B cell (primary cell): ENCODE measurements at regions not wholly inside any gene's neighbourhood (a gene's known extent, or its start where the extent isn't known, plus 50 kb on each side); places are given as distances from the start of the nearest gene placed in this dataset.

ENCODE experiments used
- ATAC-seq: fragments of 200-7000 bp; cut with Tn5 transposase; one replicate; pipeline ENCODE4 v1.10.0; 2021; ENCODE audit warnings: low read depth, mild to moderate bottlenecking, moderate number of reproducible peaks, moderate library complexity
- CTCF ChIA-PET: fragments of 350-600 bp; sonication (Branson Sonifier 250); formaldehyde crosslinking; loops from one replicate; lab custom pipeline; 2021; ENCODE audit warnings: antibody characterized with exemption, inconsistent platforms; lab: Charles Lee
- POLR2A ChIA-PET: fragments of 350-600 bp; sonication (Branson Sonifier 250); formaldehyde crosslinking; loops from one replicate; lab custom pipeline; 2021; ENCODE audit warnings: antibody characterized with exemption; lab: Charles Lee
- DNase-seq: peaks from one replicate; pipeline ENCODE4 v3.0.0; 2013
- H2AFZ ChIP-seq: 2 replicates; pipeline ENCODE4 v1.6.1; 2012; ENCODE audit warnings: mild to moderate bottlenecking, low read depth, low read length; ENCODE audit not compliant: insufficient read depth, poor library complexity, severe bottlenecking
- H3K27ac ChIP-seq, 2 donors: 1 replicate in 1 of 2; 2 replicates in 1 of 2; pipeline ENCODE4 v1.5.1; 2012 to 2013; ENCODE audit warnings: low read length in 2 of 2, mild to moderate bottlenecking in 2 of 2, moderate library complexity in 1 of 2
- H3K27me3 ChIP-seq, 4 experiments: fragments of 200-600 bp in 1 of 4; sonication (generic) in 1 of 4; replicated peaks in 1 of 4; 1 replicate in 2 of 4; 2 replicates in 2 of 4; pipeline versions ENCODE4 v1.6.1 to v1.7.0; 2013 to 2016; ENCODE audit warnings: low read length in 3 of 4, mild to moderate bottlenecking in 2 of 4, mixed read lengths in 1 of 4, moderate library complexity in 1 of 4; ENCODE audit not compliant: insufficient read depth in 4 of 4, control insufficient read depth in 3 of 4; ENCODE audit errors: control extremely low read depth in 1 of 4
- H3K36me3 ChIP-seq, 2 experiments: replicated peaks in 1 of 2; 1 replicate in 1 of 2; 2 replicates in 1 of 2; pipeline versions ENCODE4 v1.6.1 to v1.7.1; 2013; ENCODE audit warnings: low read length in 1 of 2; ENCODE audit not compliant: insufficient read depth in 2 of 2, control insufficient read depth in 1 of 2; ENCODE audit errors: control extremely low read depth in 1 of 2, extremely low read depth in 1 of 2
- H3K4me1 ChIP-seq, 2 donors: fragments of 200-600 bp in 1 of 2; sonication (generic) in 1 of 2; 1 replicate in 1 of 2; 2 replicates in 1 of 2; pipeline versions ENCODE4 v1.5.1 to v1.6.1; 2013 to 2017; ENCODE audit warnings: low read length in 2 of 2; ENCODE audit not compliant: control insufficient read depth in 2 of 2, insufficient read depth in 2 of 2
- H3K4me2 ChIP-seq: replicated peaks from 2 replicates; pipeline ENCODE3; 2012; ENCODE audit warnings: mild to moderate bottlenecking, low read depth, low read length; ENCODE audit not compliant: poor library complexity, severe bottlenecking
- H3K4me3 ChIP-seq, 5 experiments: fragments of 200-600 bp in 1 of 5; sonication (generic) in 1 of 5; 1 replicate in 3 of 5; 2 replicates in 2 of 5; pipeline versions ENCODE4 v1.5.1 to v1.7.0; 2011 to 2016; ENCODE audit warnings: low read length in 4 of 5, mild to moderate bottlenecking in 4 of 5, low read depth in 2 of 5, control low read depth in 1 of 5, moderate library complexity in 1 of 5; ENCODE audit not compliant: insufficient read depth in 1 of 5; ENCODE audit errors: control extremely low read depth in 1 of 5, extremely low read depth in 1 of 5
- H3K79me2 ChIP-seq: fragments of 200-600 bp; sonication (generic); one replicate; pipeline ENCODE4 v1.6.0; 2016; ENCODE audit warnings: low read length; ENCODE audit not compliant: control insufficient read depth, insufficient read depth
- H3K9ac ChIP-seq: fragments of 200-600 bp; sonication (generic); 2 replicates; pipeline ENCODE4 v1.6.1; 2017; ENCODE audit warnings: mild to moderate bottlenecking, low read length, moderate library complexity
- H3K9me3 ChIP-seq, 3 donors: one replicate each; pipeline versions ENCODE4 v1.6.1 to v1.7.1; 2013; ENCODE audit warnings: low read length in 2 of 3; ENCODE audit not compliant: control insufficient read depth in 2 of 3, insufficient read depth in 1 of 3; ENCODE audit errors: control extremely low read depth in 1 of 3
- H4K20me1 ChIP-seq: 2 replicates; pipeline ENCODE4 v1.6.0; 2012; ENCODE audit warnings: mild to moderate bottlenecking, low read length; ENCODE audit not compliant: insufficient read depth, control insufficient read depth, poor library complexity, severe bottlenecking
- H3K27ac Mint-ChIP-seq: one replicate; pipeline ENCODE4 v1.8.0; 2021; ENCODE audit warnings: mixed read lengths
- H3K27me3 Mint-ChIP-seq: one replicate; pipeline ENCODE4 v1.8.0; 2021; ENCODE audit warnings: mixed read lengths
- H3K4me1 Mint-ChIP-seq: one replicate; pipeline ENCODE4 v1.8.0; 2021; ENCODE audit warnings: mixed read lengths
- H3K4me3 Mint-ChIP-seq: one replicate; pipeline ENCODE4 v1.8.0; 2021; ENCODE audit warnings: mixed read lengths
- H3K9me3 Mint-ChIP-seq: one replicate; pipeline ENCODE4 v1.8.0; 2022; ENCODE audit warnings: mixed read lengths; ENCODE audit not compliant: insufficient read depth
- CTCF ChIP-seq: fragments of 200-600 bp; IDR thresholded peaks from one replicate; pipeline ENCODE4 v1.8.0; 2022; ENCODE audit warnings: antibody characterized with exemption, mild to moderate bottlenecking
- EZH2 ChIP-seq: IDR thresholded peaks from 2 replicates; pipeline ENCODE4 v1.6.1; 2012; ENCODE audit warnings: borderline replicate concordance, low read depth, mild to moderate bottlenecking, moderate library complexity, low read length; ENCODE audit not compliant: insufficient read depth, poor library complexity, severe bottlenecking
- WGBS: methylation state at CpG from one replicate; pipeline ENCODE4 v1.1.5; 2013; ENCODE audit warnings: missing lambda C conversion rate; ENCODE audit not compliant: insufficient coverage; 5-methylcytosine and 5-hydroxymethylcytosine counted together
- intact Hi-C: fragments of 100-400 bp; cut with micrococcal nuclease; formaldehyde crosslinking; loops from one replicate; pipeline ENCODE4 v1.10.0; 2022

- no peaks in the 10 kb centered on the region for H3K4me1 ChIP-seq
- no peaks in the 10 kb centered on the region for H3K36me3 ChIP-seq
- peaks cover 38% of the 10 kb centered on the region for H3K27me3 Mint-ChIP-seq
- no peaks in the 10 kb centered on the region for H3K9me3 ChIP-seq
- H3K4me3 ChIP-seq: no peak overlapping the region
- peaks cover 0 to 3% (median 0%) of the 10 kb centered on the region in 4 experiments for H3K27me3 ChIP-seq
- ChIA-PET POLR2A (no interaction called here), CTCF (no interaction called here)
- no peak overlapping the region for H3K4me2 ChIP-seq
- H4K20me1 ChIP-seq: no peaks in the 10 kb centered on the region
- no CpG with 5 or more reads among the region's 2 CpGs for WGBS
- H2AFZ ChIP-seq: no peak overlapping the region
- DNase-seq (no peak), ATAC-seq (no peak)
- no peaks in the 10 kb centered on the region for H3K79me2 ChIP-seq
- H3K4me3 Mint-ChIP-seq: no peak overlapping the region
- no peak overlapping the region for H3K27ac Mint-ChIP-seq
- H3K9ac ChIP-seq: no peak overlapping the region
- intact Hi-C loops: no loop called here
- H3K4me1 Mint-ChIP-seq: no peaks in the 10 kb centered on the region
- no peak overlapping the region for H3K27ac ChIP-seq
- TF ChIP-seq CTCF: no peak
- no peak for TF ChIP-seq EZH2
- H3K9me3 Mint-ChIP-seq: no peaks in the 10 kb centered on the region
Observed at GRCh38 chr7:10875080-10875479, 98.6 kb upstream of the PHF14 start.

- Mint-ChIP-seq H3K9me3 (no peaks in the 10 kb centered on the region), H3K4me3 (peak overlapping the region; percentile 63), H3K27me3 (peaks cover 3% of the 10 kb centered on the region), H3K27ac (no peak overlapping the region), H3K4me1 (peaks cover 13% of the 10 kb centered on the region)
- H3K27me3 ChIP-seq: no peaks in the 10 kb centered on the region
- no peak overlapping the region for H3K4me3 ChIP-seq
- peak overlapping the region; percentile 50 for H3K4me2 ChIP-seq
- intact Hi-C loops: loop anchor here (1.0 to 10.0 kb wide), 2 partner anchors 323 to 456 kb away; no protein-coding TSS in a partner anchor
- H3K9me3 ChIP-seq: no peaks in the 10 kb centered on the region
- peak overlapping the region; percentile 45 for H2AFZ ChIP-seq
- H3K4me1 ChIP-seq: peaks cover 10 to 13% of the 10 kb centered on the region in 2 donors
- peak overlapping the region; percentile 10 for H3K9ac ChIP-seq
- no peaks in the 10 kb centered on the region for H3K79me2 ChIP-seq
- POLR2A ChIA-PET: no interaction called here
- CTCF ChIA-PET: interaction anchor here (0.8 to 1.1 kb wide), 5 partner anchors 9 to 323 kb away, joined by 3 to 6 read pairs (median 4); no protein-coding TSS in a partner anchor
- ATAC-seq: peak; percentile 43
- TF ChIP-seq CTCF: no peak
- TF ChIP-seq EZH2: no peak
- DNase-seq: peak; percentile 42
- H4K20me1 ChIP-seq: no peaks in the 10 kb centered on the region
- no peak overlapping the region for H3K27ac ChIP-seq
- H3K36me3 ChIP-seq: no peaks in the 10 kb centered on the region
- WGBS: 11% methylated on average over 6 of the region's 7 CpGs
Observed at GRCh38 chr7:10888861-10889260, 84.8 kb upstream of the PHF14 start.
